WI38 (cell line): ENCODE measurements at regions not wholly inside any gene's neighbourhood (a gene's known extent, or its start where the extent isn't known, plus 50 kb on each side); places are given as distances from the start of the nearest gene placed in this dataset.

Experiments
- H3K4me3 ChIP-seq: 2 replicates; pipeline ENCODE4 v1.5.1; 2011; ENCODE audit warnings: low read depth, mild to moderate bottlenecking, control low read depth, low read length
- CTCF ChIP-seq: IDR thresholded peaks from 2 replicates; pipeline ENCODE4 v1.5.1; 2012; ENCODE audit warnings: low read depth, mild to moderate bottlenecking, control low read depth, low read length

- TF ChIP-seq CTCF = no peak
- no peak overlapping the region for H3K4me3 ChIP-seq
These were observed 522.9 kb downstream of the FAT4 start for GRCh38 chr4:125837493-125838201.

GRCh38 chr4:125838202-125838601, 523.4 kb downstream of the FAT4 start:
- TF ChIP-seq CTCF = no peak
- no peak overlapping the region for H3K4me3 ChIP-seq

GRCh38 chr4:125838924-125839323, 524.2 kb downstream of the FAT4 start:
- no peak overlapping the region for H3K4me3 ChIP-seq
- no peak for TF ChIP-seq CTCF

DNA sequence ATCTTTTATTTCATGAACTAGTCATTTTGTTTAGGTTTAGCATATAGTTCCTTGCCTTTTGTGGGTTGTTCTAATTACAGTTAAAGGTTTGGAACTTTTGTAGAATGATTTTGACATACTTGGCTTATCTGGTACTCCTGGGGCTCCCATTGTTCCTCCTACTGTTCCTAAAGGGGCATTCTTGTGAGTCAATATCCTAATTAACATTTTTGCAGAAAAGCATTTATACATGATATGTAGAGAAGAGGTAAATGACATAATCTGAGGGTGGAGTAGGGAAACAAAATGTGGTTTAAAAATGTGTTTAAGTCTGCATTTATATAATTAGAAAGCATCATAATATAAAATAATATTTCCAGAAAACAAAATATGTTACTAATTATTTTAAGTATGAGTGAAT, 529.2 kb downstream of the FAT4 start:
- no peak for TF ChIP-seq CTCF
- no peak overlapping the region for H3K4me3 ChIP-seq

DNA sequence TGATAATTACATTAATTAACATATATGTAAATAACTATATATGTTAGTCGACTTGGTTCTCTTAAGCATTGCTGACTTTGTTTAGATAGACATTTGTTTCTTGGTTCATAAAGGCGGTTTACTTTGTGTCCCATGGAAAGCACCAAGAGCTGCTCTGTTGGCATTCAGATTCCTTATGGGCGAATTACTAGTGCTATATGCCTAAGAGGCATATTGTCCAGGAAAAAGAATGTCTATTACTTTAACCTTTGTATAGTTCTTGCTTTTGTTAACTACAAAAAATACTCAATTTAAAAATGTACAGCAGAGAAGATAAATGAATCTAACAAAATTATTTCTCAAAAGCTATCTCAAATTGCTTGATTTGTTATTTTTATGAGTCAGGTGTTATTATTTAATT, 532.8 kb downstream of the FAT4 start:
- TF ChIP-seq CTCF = no peak
- H3K4me3 ChIP-seq = no peak overlapping the region

DNA sequence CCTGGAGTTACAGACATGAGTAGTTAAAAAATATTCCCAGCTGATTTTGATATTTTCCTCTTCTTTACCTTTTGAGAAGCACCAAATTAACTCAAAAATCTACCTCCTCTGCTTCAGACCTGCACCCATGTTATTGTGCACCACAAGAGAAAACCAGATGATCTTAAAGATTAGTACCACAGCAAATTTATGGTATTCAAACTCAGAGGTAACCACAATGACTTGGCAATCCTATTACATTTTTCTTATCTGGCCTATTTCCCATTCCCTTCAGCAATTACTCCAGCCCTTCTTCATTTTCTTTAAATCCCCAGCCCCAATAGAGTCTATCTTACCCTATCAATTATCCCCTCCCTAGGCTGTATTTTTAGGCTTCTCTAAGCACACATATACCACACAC, 535.1 kb downstream of the FAT4 start:
- H3K4me3 ChIP-seq = no peak overlapping the region
- no peak for TF ChIP-seq CTCF

GRCh38 chr4:125891597-125892258, 577.0 kb downstream of the FAT4 start:
- no peak overlapping the region for H3K4me3 ChIP-seq
- no peak for TF ChIP-seq CTCF
